HCT116 (cell line): ENCODE measurements at regions not wholly inside any gene's neighbourhood (a gene's known extent, or its start where the extent isn't known, plus 50 kb on each side); places are given as distances from the start of the nearest gene placed in this dataset.

Experiments used
- ATAC-seq: fragments of 200-7000 bp; cut with Tn5 transposase; 2 replicates; pipeline ENCODE4 v1.9.1; 2020; ENCODE audit warnings: mild to moderate bottlenecking, moderate library complexity
- BruUV-seq: library from RNA; stranded (reverse); fragments of 400-500 nt; replicated peaks from 2 replicates; lab custom pipeline; 2021; lab: Mats Ljungman, UMichigan
- CTCF ChIA-PET: fragments of 300-600 bp; sonication (Branson Sonifier 250); formaldehyde crosslinking; loops from one replicate; lab custom pipeline; 2021; ENCODE audit warnings: antibody characterized with exemption; lab: Charles Lee
- POLR2A ChIA-PET: fragments of 300-600, 350-600 bp; sonication (Branson Sonifier 250); formaldehyde crosslinking; loops from one replicate; lab custom pipeline; 2021; ENCODE audit warnings: antibody characterized with exemption; lab: Charles Lee
- RAD21 ChIA-PET, 2 experiments: fragments of 300-600 bp; sonication (Branson Sonifier 250); formaldehyde crosslinking; loops; one replicate each; lab custom pipeline; 2023; ENCODE audit warnings: low total read pairs in 2 of 2; ENCODE audit not compliant: uncharacterized antibody in 2 of 2, unreplicated experiment in 2 of 2, low non-redundant PET in 1 of 2; lab: Charles Lee
- DNase-seq: peaks from one replicate; pipeline ENCODE4 v3.0.0-alpha.2; 2010; ENCODE audit warnings: low read depth, low spot score
- H2AFZ ChIP-seq: fragments of 200-600 bp; shearing (Covaris generic), sonication (generic); 2 replicates; pipeline ENCODE4 v1.6.1; 2017; ENCODE audit warnings: low read depth, mixed run types, mixed read lengths, antibody characterized with exemption, low read length; ENCODE audit not compliant: poor library complexity, severe bottlenecking
- H3K27ac ChIP-seq: 2 replicates; pipeline ENCODE4 v1.5.1; 2012; ENCODE audit warnings: low read depth, low read length
- H3K27me3 ChIP-seq: fragments of 200-600 bp; sonication (generic); 2 replicates; pipeline ENCODE4 v1.6.1; 2016; ENCODE audit warnings: mixed run types, low read length, mixed read lengths; ENCODE audit not compliant: insufficient read depth
- H3K36me3 ChIP-seq, 2 experiments: fragments of 200-500 bp in 1 of 2; fragments of 200-600 bp in 1 of 2; sonication (Bioruptor generic) in 1 of 2; sonication (generic) in 1 of 2; 2 replicates each; pipeline versions ENCODE4 v1.5.1 to v1.6.1; 2014 to 2016; ENCODE audit warnings: low read length in 2 of 2, inconsistent platforms in 1 of 2, mixed read lengths in 1 of 2, mixed run types in 1 of 2; ENCODE audit not compliant: insufficient read depth in 2 of 2, control insufficient read depth in 1 of 2
- H3K4me1 ChIP-seq, 2 experiments: fragments of 200-600 bp in 1 of 2; sonication (generic) in 1 of 2; 2 replicates each; pipeline versions ENCODE4 v1.5.1 to v1.6.1; 2012 to 2017; ENCODE audit warnings: low read length in 2 of 2, inconsistent platforms in 1 of 2, mild to moderate bottlenecking in 1 of 2, mixed read lengths in 1 of 2, mixed run types in 1 of 2, moderate library complexity in 1 of 2; ENCODE audit not compliant: insufficient read depth in 2 of 2, control insufficient read depth in 1 of 2
- H3K4me2 ChIP-seq: fragments of 200-600 bp; sonication (generic); 2 replicates; pipeline ENCODE4 v1.6.1; 2017; ENCODE audit warnings: mixed run types, low read length, mixed read lengths
- H3K4me3 ChIP-seq, 2 experiments: fragments of 200-600 bp in 1 of 2; sonication (generic) in 1 of 2; replicated peaks in 1 of 2; 2 replicates each; pipeline ENCODE4 v1.5.1; 2011 to 2016; ENCODE audit warnings: low read length in 2 of 2, control low read depth in 1 of 2, low read depth in 1 of 2, mild to moderate bottlenecking in 1 of 2, mixed read lengths in 1 of 2, mixed run types in 1 of 2
- H3K79me2 ChIP-seq: fragments of 200-600 bp; sonication (generic); 2 replicates; pipeline ENCODE4 v1.6.1; 2017; ENCODE audit warnings: mild to moderate bottlenecking, mixed run types, low read length, moderate library complexity, mixed read lengths; ENCODE audit not compliant: insufficient read depth
- H3K9ac ChIP-seq: fragments of 200-600 bp; sonication (generic); 2 replicates; pipeline ENCODE4 v1.6.1; 2016; ENCODE audit warnings: low read length, mixed read lengths
- H3K9me2 ChIP-seq: fragments of 200-600 bp; sonication (generic), shearing (Covaris generic); 2 replicates; pipeline ENCODE4 v1.6.1; 2017; ENCODE audit warnings: mixed run types, mild to moderate bottlenecking, moderate library complexity; ENCODE audit not compliant: insufficient read depth
- H3K9me3 ChIP-seq, 2 experiments: fragments of 200-500 bp in 1 of 2; fragments of 200-600 bp in 1 of 2; sonication (Bioruptor generic) in 1 of 2; sonication (generic) in 1 of 2; 2 replicates each; pipeline ENCODE4 v1.6.1; 2014 to 2017; ENCODE audit warnings: low read length in 2 of 2, mixed read lengths in 2 of 2, inconsistent platforms in 1 of 2, low read depth in 1 of 2, mild to moderate bottlenecking in 1 of 2, mixed run types in 1 of 2, moderate library complexity in 1 of 2; ENCODE audit not compliant: control insufficient read depth in 1 of 2, insufficient read depth in 1 of 2
- H4K20me1 ChIP-seq: fragments of 200-600 bp; sonication (generic), shearing (Covaris generic); 2 replicates; pipeline ENCODE4 v1.6.1; 2017; ENCODE audit warnings: mixed run types, mild to moderate bottlenecking, moderate library complexity; ENCODE audit not compliant: insufficient read depth
- CBX3 ChIP-seq: IDR thresholded peaks from 2 replicates; pipeline ENCODE4 v1.6.1; 2012; ENCODE audit warnings: low read depth
- CEBPB ChIP-seq: IDR thresholded peaks from 2 replicates; pipeline ENCODE4 v1.6.1; 2012; ENCODE audit warnings: low read depth
- ELF1 ChIP-seq: IDR thresholded peaks from 2 replicates; pipeline ENCODE4 v1.6.1; 2012; ENCODE audit warnings: low read depth, borderline replicate concordance
- EZH2 ChIP-seq: fragments of 200-600 bp; sonication (generic); IDR thresholded peaks from 2 replicates; pipeline ENCODE4 v1.6.1; 2017; ENCODE audit warnings: antibody characterized with exemption, mixed run types
- EZH2phosphoT487 ChIP-seq: fragments of 200-600 bp; IDR thresholded peaks from 2 replicates; pipeline ENCODE4 v1.6.1; 2018; ENCODE audit warnings: antibody characterized with exemption, borderline replicate concordance
- FOSL1 ChIP-seq: IDR thresholded peaks from 2 replicates; pipeline ENCODE4 v1.6.1; 2012; ENCODE audit warnings: low read depth
- JUND ChIP-seq: IDR thresholded peaks from 2 replicates; pipeline ENCODE4 v1.6.1; 2012
- POLR2A ChIP-seq: IDR thresholded peaks from 2 replicates; pipeline ENCODE4 v1.7.0; 2011; ENCODE audit warnings: borderline replicate concordance; ENCODE audit not compliant: insufficient read depth, insufficient read length; ENCODE audit errors: extremely low read depth
- POLR2AphosphoS5 ChIP-seq: IDR thresholded peaks from 2 replicates; pipeline ENCODE4 v1.6.1; 2011; ENCODE audit warnings: mild to moderate bottlenecking, low read depth, low read length, moderate library complexity
- RAD21 ChIP-seq: IDR thresholded peaks from 2 replicates; pipeline ENCODE4 v1.6.1; 2012; ENCODE audit warnings: low read depth, mild to moderate bottlenecking
- SIN3A ChIP-seq: IDR thresholded peaks from 2 replicates; pipeline ENCODE4 v1.6.1; 2012; ENCODE audit warnings: low read depth
- SRF ChIP-seq: IDR thresholded peaks from 2 replicates; pipeline ENCODE4 v1.6.1; 2012; ENCODE audit warnings: low read depth
- YY1 ChIP-seq: IDR thresholded peaks from 2 replicates; pipeline ENCODE4 v1.6.1; 2011; ENCODE audit warnings: low read length, low read depth, moderate library complexity, mild to moderate bottlenecking; ENCODE audit not compliant: insufficient replicate concordance; ENCODE audit errors: extremely low read depth
- ZFX ChIP-seq: fragments of 450-650 bp; IDR thresholded peaks from 2 replicates; pipeline ENCODE4 v1.6.1; 2017
- ZNF274 ChIP-seq: fragments of 200-500 bp; sonication (Bioruptor generic); IDR thresholded peaks from 2 replicates; pipeline ENCODE4 v1.6.1; 2014; ENCODE audit warnings: mild to moderate bottlenecking, low read depth, low read length, inconsistent platforms
- intact Hi-C: fragments of 100-400 bp; cut with micrococcal nuclease; formaldehyde crosslinking; loops from 2 replicates; pipeline ENCODE4 v1.10.0; 2022
- TF ChIP-seq, protein P1 (sequence below): IDR thresholded peaks from 2 replicates; pipeline ENCODE4 v1.6.1; 2012
- TF ChIP-seq, protein P2 (sequence below), 3 experiments: fragments of 200-600 bp in 1 of 3; sonication (generic) in 1 of 3; IDR thresholded peaks in 2 of 3; conservative IDR thresholded peaks in 1 of 3; 2 replicates each; pipeline ENCODE4 v1.5.1; 2012 to 2017; ENCODE audit warnings: low read depth in 2 of 3, low read length in 2 of 3, antibody characterized with exemption in 1 of 3, borderline replicate concordance in 1 of 3, control low read depth in 1 of 3, mild to moderate bottlenecking in 1 of 3, mixed read lengths in 1 of 3, mixed run types in 1 of 3, moderate library complexity in 1 of 3; ENCODE audit not compliant: insufficient read depth in 1 of 3
- TF ChIP-seq, protein P3 (sequence below): IDR thresholded peaks from 2 replicates; pipeline ENCODE4 v1.6.1; 2011; ENCODE audit warnings: mild to moderate bottlenecking, low read length, moderate library complexity; ENCODE audit not compliant: insufficient replicate concordance; ENCODE audit errors: extremely low read depth
- TF ChIP-seq, protein P4 (sequence below): IDR thresholded peaks from 2 replicates; pipeline ENCODE4 v1.6.1; 2012

DNA sequence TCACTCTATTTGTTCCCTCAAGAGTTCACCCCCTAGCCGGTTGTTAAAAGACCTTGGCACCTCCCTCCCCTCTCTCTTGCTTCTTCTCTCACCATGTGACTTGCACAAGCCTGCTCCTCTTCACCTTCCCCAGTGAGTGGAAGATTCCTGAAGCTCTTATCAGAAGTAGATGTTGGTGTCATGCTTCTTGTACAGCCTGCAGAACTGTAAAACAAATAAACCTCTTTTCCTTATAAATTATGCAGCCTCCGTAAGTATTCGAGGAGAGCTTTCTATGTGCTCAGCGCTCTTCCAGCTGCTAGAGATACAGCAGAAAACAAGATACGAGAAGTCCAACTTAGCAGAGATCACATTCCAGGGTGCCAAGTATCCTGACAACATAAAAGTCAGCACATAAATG, 147.0 kb upstream of the RUNX1 start:
- ChIA-PET POLR2A (no interaction called here), RAD21 (no interaction called here), CTCF (interaction anchor here (1.3 kb wide), 1 partner anchor 307 kb away, joined by 3 read pairs; no protein-coding TSS in a partner anchor)
- BruUV-seq, result no TSS peak
- Histone ChIP-seq H3K27me3 (no peaks in the 10 kb centered on the region), H3K27ac (no peak overlapping the region), H2AFZ (no peak overlapping the region), H3K4me3 (no peak overlapping the region), H4K20me1 (no peaks in the 10 kb centered on the region), H3K9me3 (no peaks in the 10 kb centered on the region), H3K79me2 (no peaks in the 10 kb centered on the region), H3K9me2 (no peaks in the 10 kb centered on the region), H3K4me2 (no peak overlapping the region), H3K4me1 (peaks cover 7 to 27% of the 10 kb centered on the region in 2 experiments), H3K36me3 (no peaks in the 10 kb centered on the region), H3K9ac (no peak overlapping the region)
- intact Hi-C loops, result loop anchor here (5.0 kb wide), 1 partner anchor 309 kb away; no protein-coding TSS in a partner anchor
- ATAC-seq (no peak), DNase-seq (no peak)
- TF ChIP-seq JUND (no peak), EZH2 (no peak), RAD21 (no peak), ZFX (no peak), ELF1 (no peak), YY1 (no peak)

DNA sequence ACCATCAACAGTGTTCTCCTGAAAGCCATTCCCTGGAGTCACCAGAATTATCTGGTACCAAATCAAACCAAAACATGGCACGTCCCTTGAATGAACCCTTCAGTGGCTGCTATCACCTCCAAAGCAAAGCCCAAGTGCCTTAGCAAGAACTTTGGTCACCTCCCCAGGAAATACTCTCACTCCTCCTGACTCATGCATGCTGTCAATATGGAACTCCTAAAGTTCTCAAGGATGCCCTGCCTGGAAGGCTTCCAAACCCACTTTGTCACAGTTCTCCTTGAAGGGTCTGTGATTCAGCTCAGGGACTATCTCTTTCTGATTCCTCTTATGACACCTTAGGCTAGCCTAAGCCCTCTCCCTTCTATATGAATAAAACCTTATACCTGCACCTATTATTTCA, 146.1 kb upstream of the RUNX1 start:
- H2AFZ ChIP-seq, result no peak overlapping the region
- H3K36me3 ChIP-seq, result no peaks in the 10 kb centered on the region
- DNase-seq, result no peak
- no peak overlapping the region for H3K4me2 ChIP-seq
- no peaks in the 10 kb centered on the region for H3K27me3 ChIP-seq
- intact Hi-C loops, result loop anchor here (5.0 kb wide), 1 partner anchor 308 kb away; no protein-coding TSS in a partner anchor
- H3K4me3 ChIP-seq, result no peak overlapping the region
- no peak overlapping the region for H3K9ac ChIP-seq
- ChIA-PET RAD21 (no interaction called here), CTCF (no interaction called here), POLR2A (no interaction called here)
- no peaks in the 10 kb centered on the region for H4K20me1 ChIP-seq
- H3K79me2 ChIP-seq, result no peaks in the 10 kb centered on the region
- BruUV-seq, result no TSS peak
- no peak for ATAC-seq
- no peak overlapping the region for H3K27ac ChIP-seq
- peaks cover 13 to 36% of the 10 kb centered on the region in 2 experiments for H3K4me1 ChIP-seq
- no peaks in the 10 kb centered on the region for H3K9me2 ChIP-seq
- H3K9me3 ChIP-seq, result no peaks in the 10 kb centered on the region
- TF ChIP-seq CEBPB (no peak), ZNF274 (no peak), POLR2A (no peak), EZH2 (no peak), FOSL1 (no peak), YY1 (no peak), POLR2AphosphoS5 (no peak), CBX3 (no peak), EZH2phosphoT487 (no peak), SRF (no peak), SIN3A (no peak)
- TF ChIP-seq, protein P1, sequence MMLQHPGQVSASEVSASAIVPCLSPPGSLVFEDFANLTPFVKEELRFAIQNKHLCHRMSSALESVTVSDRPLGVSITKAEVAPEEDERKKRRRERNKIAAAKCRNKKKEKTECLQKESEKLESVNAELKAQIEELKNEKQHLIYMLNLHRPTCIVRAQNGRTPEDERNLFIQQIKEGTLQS, result no peak
- TF ChIP-seq, protein P2, sequence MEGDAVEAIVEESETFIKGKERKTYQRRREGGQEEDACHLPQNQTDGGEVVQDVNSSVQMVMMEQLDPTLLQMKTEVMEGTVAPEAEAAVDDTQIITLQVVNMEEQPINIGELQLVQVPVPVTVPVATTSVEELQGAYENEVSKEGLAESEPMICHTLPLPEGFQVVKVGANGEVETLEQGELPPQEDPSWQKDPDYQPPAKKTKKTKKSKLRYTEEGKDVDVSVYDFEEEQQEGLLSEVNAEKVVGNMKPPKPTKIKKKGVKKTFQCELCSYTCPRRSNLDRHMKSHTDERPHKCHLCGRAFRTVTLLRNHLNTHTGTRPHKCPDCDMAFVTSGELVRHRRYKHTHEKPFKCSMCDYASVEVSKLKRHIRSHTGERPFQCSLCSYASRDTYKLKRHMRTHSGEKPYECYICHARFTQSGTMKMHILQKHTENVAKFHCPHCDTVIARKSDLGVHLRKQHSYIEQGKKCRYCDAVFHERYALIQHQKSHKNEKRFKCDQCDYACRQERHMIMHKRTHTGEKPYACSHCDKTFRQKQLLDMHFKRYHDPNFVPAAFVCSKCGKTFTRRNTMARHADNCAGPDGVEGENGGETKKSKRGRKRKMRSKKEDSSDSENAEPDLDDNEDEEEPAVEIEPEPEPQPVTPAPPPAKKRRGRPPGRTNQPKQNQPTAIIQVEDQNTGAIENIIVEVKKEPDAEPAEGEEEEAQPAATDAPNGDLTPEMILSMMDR (IDR thresholded peaks at IDR 0.05 in 2 of 3, conservative IDR thresholded peaks at IDR 0.05 in 1 of 3; ENCODE audit: borderline replicate concordance in 1 of 3, insufficient read depth in 1 of 3, low read depth in 2 of 3, low read length in 2 of 3), result no peak
- TF ChIP-seq, protein P3, sequence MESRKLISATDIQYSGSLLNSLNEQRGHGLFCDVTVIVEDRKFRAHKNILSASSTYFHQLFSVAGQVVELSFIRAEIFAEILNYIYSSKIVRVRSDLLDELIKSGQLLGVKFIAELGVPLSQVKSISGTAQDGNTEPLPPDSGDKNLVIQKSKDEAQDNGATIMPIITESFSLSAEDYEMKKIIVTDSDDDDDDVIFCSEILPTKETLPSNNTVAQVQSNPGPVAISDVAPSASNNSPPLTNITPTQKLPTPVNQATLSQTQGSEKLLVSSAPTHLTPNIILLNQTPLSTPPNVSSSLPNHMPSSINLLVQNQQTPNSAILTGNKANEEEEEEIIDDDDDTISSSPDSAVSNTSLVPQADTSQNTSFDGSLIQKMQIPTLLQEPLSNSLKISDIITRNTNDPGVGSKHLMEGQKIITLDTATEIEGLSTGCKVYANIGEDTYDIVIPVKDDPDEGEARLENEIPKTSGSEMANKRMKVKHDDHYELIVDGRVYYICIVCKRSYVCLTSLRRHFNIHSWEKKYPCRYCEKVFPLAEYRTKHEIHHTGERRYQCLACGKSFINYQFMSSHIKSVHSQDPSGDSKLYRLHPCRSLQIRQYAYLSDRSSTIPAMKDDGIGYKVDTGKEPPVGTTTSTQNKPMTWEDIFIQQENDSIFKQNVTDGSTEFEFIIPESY, result no peak
- TF ChIP-seq, protein P4, sequence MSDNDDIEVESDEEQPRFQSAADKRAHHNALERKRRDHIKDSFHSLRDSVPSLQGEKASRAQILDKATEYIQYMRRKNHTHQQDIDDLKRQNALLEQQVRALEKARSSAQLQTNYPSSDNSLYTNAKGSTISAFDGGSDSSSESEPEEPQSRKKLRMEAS, result no peak
